GDM1 (cell line): ENCODE measurements at regions not wholly inside any gene's neighbourhood (a gene's known extent, or its start where the extent isn't known, plus 50 kb on each side); places are given as distances from the start of the nearest gene placed in this dataset.

Experiments used
- DNase-seq: peaks from one replicate; lab custom pipeline; 2025; lab: John Stamatoyannopoulos, UW

- DNase-seq: no peak
These were observed 269.7 kb downstream of the PRL start for GRCh38 chr6:22027040-22027725.

- peak; percentile 16 for DNase-seq
These were observed 268.3 kb downstream of the PRL start for GRCh38 chr6:22028403-22029090.

- no peak for DNase-seq
These were observed 267.7 kb downstream of the PRL start for GRCh38 chr6:22029171-22029570.

- no peak for DNase-seq
These were observed 265.9 kb downstream of the PRL start for GRCh38 chr6:22030730-22031619.

- no peak for DNase-seq
These were observed 261.1 kb downstream of the PRL start for GRCh38 chr6:22035690-22036089.

- DNase-seq: no peak
These were observed 260.6 kb downstream of the PRL start for GRCh38 chr6:22036275-22036674.

GRCh38 chr6:22036699-22037098 lies 260.1 kb downstream of the PRL start:
- DNase-seq: no peak

- DNase-seq: no peak
These were observed 254.9 kb downstream of the PRL start for GRCh38 chr6:22041797-22042480.

GRCh38 chr6:22042706-22043105 lies 254.1 kb downstream of the PRL start:
- no peak for DNase-seq

- DNase-seq: no peak
These were observed 253.4 kb downstream of the PRL start for GRCh38 chr6:22043284-22043962.

GRCh38 chr6:22045261-22045912 lies 251.4 kb downstream of the PRL start:
- DNase-seq: no peak

GRCh38 chr6:22049002-22049401 lies 247.8 kb downstream of the PRL start:
- DNase-seq: no peak

GRCh38 chr6:22053391-22053997 lies 243.3 kb downstream of the PRL start:
- DNase-seq: peak; percentile 44

- DNase-seq: no peak
These were observed 240.4 kb downstream of the PRL start for GRCh38 chr6:22056398-22056797.

GRCh38 chr6:22057962-22058361 lies 238.9 kb downstream of the PRL start:
- no peak for DNase-seq

GRCh38 chr6:22059126-22059525 lies 237.7 kb downstream of the PRL start:
- DNase-seq: no peak

GRCh38 chr6:22059946-22060345 lies 236.9 kb downstream of the PRL start:
- DNase-seq: no peak

- peak; percentile 78 for DNase-seq
These were observed 233.9 kb downstream of the PRL start for GRCh38 chr6:22062807-22063408.

- DNase-seq: no peak
These were observed 232.3 kb downstream of the PRL start for GRCh38 chr6:22064558-22064957.

- DNase-seq: no peak
These were observed 229.7 kb downstream of the PRL start for GRCh38 chr6:22067122-22067521.
